C4-2B (cell line): ENCODE measurements at regions not wholly inside any gene's neighbourhood (a gene's known extent, or its start where the extent isn't known, plus 50 kb on each side); places are given as distances from the start of the nearest gene placed in this dataset.

ENCODE experiments used
- ZFX ChIP-seq: fragments of 450-650 bp; IDR thresholded peaks from 2 replicates; pipeline ENCODE4 v1.6.1; 2017
- TF ChIP-seq, protein P1 (sequence below): fragments of 450-650 bp; conservative IDR thresholded peaks from 2 replicates; pipeline ENCODE4 v1.5.1; 2017; ENCODE audit warnings: mild to moderate bottlenecking

GRCh38 chr2:67656875-67657274 is 259.7 kb downstream of the ETAA1 start:
- TF ChIP-seq, protein P1, sequence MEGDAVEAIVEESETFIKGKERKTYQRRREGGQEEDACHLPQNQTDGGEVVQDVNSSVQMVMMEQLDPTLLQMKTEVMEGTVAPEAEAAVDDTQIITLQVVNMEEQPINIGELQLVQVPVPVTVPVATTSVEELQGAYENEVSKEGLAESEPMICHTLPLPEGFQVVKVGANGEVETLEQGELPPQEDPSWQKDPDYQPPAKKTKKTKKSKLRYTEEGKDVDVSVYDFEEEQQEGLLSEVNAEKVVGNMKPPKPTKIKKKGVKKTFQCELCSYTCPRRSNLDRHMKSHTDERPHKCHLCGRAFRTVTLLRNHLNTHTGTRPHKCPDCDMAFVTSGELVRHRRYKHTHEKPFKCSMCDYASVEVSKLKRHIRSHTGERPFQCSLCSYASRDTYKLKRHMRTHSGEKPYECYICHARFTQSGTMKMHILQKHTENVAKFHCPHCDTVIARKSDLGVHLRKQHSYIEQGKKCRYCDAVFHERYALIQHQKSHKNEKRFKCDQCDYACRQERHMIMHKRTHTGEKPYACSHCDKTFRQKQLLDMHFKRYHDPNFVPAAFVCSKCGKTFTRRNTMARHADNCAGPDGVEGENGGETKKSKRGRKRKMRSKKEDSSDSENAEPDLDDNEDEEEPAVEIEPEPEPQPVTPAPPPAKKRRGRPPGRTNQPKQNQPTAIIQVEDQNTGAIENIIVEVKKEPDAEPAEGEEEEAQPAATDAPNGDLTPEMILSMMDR, result no peak
- no peak for TF ChIP-seq ZFX
